Stimulated activated CD8-positive, alpha-beta memory T cell treated with anti-CD3 and anti-CD28 coated beads, Interleukin-15, amount 100 ng/mL, for 48 hours (primary cell): ENCODE measurements at regions not wholly inside any gene's neighbourhood (a gene's known extent, or its start where the extent isn't known, plus 50 kb on each side); places are given as distances from the start of the nearest gene placed in this dataset.

ENCODE experiments used
- DNase-seq, 2 donors: peaks; one replicate each; pipeline ENCODE4 v3.0.0-alpha.2; 2020; ENCODE audit warnings: low read depth in 2 of 2

- DNase-seq: no peak
Observed at GRCh38 chr1:168867941-168868634, 139.1 kb upstream of the DPT start.

GRCh38 chr1:168871531-168871930 lies 142.5 kb upstream of the DPT start:
- no peak for DNase-seq

- DNase-seq: no peak
Observed at GRCh38 chr1:168875831-168876230, 146.8 kb upstream of the DPT start.

- no peak for DNase-seq
Observed at GRCh38 chr1:168876830-168877229, 147.8 kb upstream of the DPT start.

GRCh38 chr1:168879896-168880734 lies 151.1 kb upstream of the DPT start:
- DNase-seq: no peak

- no peak for DNase-seq
Observed at GRCh38 chr1:168881656-168882260, 152.8 kb upstream of the DPT start.

GRCh38 chr1:168887381-168887780 lies 158.4 kb upstream of the DPT start:
- no peak for DNase-seq

GRCh38 chr1:168888418-168888817 lies 159.4 kb upstream of the DPT start:
- no peak for DNase-seq

GRCh38 chr1:168892931-168893330 lies 163.9 kb upstream of the DPT start:
- no peak for DNase-seq

- DNase-seq: no peak
Observed at GRCh38 chr1:168893359-168893801, 164.4 kb upstream of the DPT start.

GRCh38 chr1:168894397-168894903 lies 165.4 kb upstream of the DPT start:
- DNase-seq: no peak

- DNase-seq: no peak
Observed at GRCh38 chr1:168897249-168897648, 168.2 kb upstream of the DPT start.

- DNase-seq: no peak
Observed at GRCh38 chr1:168903237-168903830, 174.3 kb upstream of the DPT start.

- no peak for DNase-seq
Observed at GRCh38 chr1:168905633-168906032, 176.6 kb upstream of the DPT start.

- no peak for DNase-seq
Observed at GRCh38 chr1:168906367-168906766, 177.4 kb upstream of the DPT start.

GRCh38 chr1:168907053-168907452 lies 178.0 kb upstream of the DPT start:
- DNase-seq: no peak

- no peak for DNase-seq
Observed at GRCh38 chr1:168907786-168908348, 178.9 kb upstream of the DPT start.

GRCh38 chr1:168910403-168910802 lies 181.4 kb upstream of the DPT start:
- DNase-seq: no peak

GRCh38 chr1:168911370-168911769 lies 182.4 kb upstream of the DPT start:
- no peak for DNase-seq

GRCh38 chr1:168913711-168914463 lies 184.9 kb upstream of the DPT start:
- DNase-seq: no peak

GRCh38 chr1:168917309-168917708 lies 188.3 kb upstream of the DPT start:
- no peak for DNase-seq
